ENCODE measurements at regions not wholly inside any gene's neighbourhood (a gene's known extent, or its start where the extent isn't known, plus 50 kb on each side); places are given as distances from the start of the nearest gene placed in this dataset.

- CTCF ChIA-PET, result no interaction called here
- H3K4me1 ChIP-seq (ENCODE audit: control insufficient read depth, insufficient read depth, low read length), result no peaks in the 10 kb centered on the region
- POLR2A ChIA-PET, result no interaction called here
- intact Hi-C loops (cut with micrococcal nuclease; ENCODE audit: unreplicated experiment) (no loop called here), in situ Hi-C loops (cut with HindIII; ENCODE audit: low pct_unique_long_range_greater_than_20kb, low sequenced_read_pairs) (no loop called here)
- DNase-seq (ENCODE audit: low read depth, low spot score) (no peak), ATAC-seq (no peak)
- H3K36me3 ChIP-seq (ENCODE audit: control insufficient read depth, insufficient read depth, low read length), result no peaks in the 10 kb centered on the region
- H3K27ac ChIP-seq (ENCODE audit: low read length), result no peak overlapping the region
- H3K4me3 ChIP-seq (ENCODE audit: low read depth in 2 of 2, low read length in 2 of 2), result no peak overlapping the region
- no peaks in the 10 kb centered on the region for H3K27me3 ChIP-seq (ENCODE audit: control insufficient read depth, insufficient read depth, low read length)
- TF ChIP-seq REST (IDR thresholded peaks at IDR 0.05; ENCODE audit: insufficient read depth in 1 of 2, low read depth in 2 of 2, low read length in 1 of 2), result no peak
- no peak for TF ChIP-seq CTCF (IDR thresholded peaks at IDR 0.05)
- TF ChIP-seq TCF7L2 (IDR thresholded peaks at IDR 0.05; ENCODE audit: low read depth, low read length), result no peak
- no peak for TF ChIP-seq POLR2AphosphoS5 (IDR thresholded peaks at IDR 0.05; ENCODE audit: low read depth, low read length)
- TF ChIP-seq SIN3A (IDR thresholded peaks at IDR 0.05; ENCODE audit: borderline replicate concordance, insufficient read depth, low read depth, low read length), result no peak
- BruUV-seq (replicated peaks), result no TSS peak
- 0 out of 2 replicates have a peak, but pooled peaks cover 4% of the 10 kb centered on the region for H3K9me3 ChIP-seq (ENCODE audit: control insufficient read depth, insufficient read depth, low read depth, low read length)
Observed at GRCh38 chr6:4625557-4625956, 150.6 kb upstream of the CDYL start.

GRCh38 chr6:4624726-4625125, 151.5 kb upstream of the CDYL start:
- ATAC-seq, result no peak
- TF ChIP-seq REST (IDR thresholded peaks at IDR 0.05; ENCODE audit: insufficient read depth in 1 of 2, low read depth in 2 of 2, low read length in 1 of 2), result no peak
- no peak for TF ChIP-seq TCF7L2 (IDR thresholded peaks at IDR 0.05; ENCODE audit: low read depth, low read length)
- TF ChIP-seq CTCF (IDR thresholded peaks at IDR 0.05), result no peak
- TF ChIP-seq POLR2AphosphoS5 (IDR thresholded peaks at IDR 0.05; ENCODE audit: low read depth, low read length), result no peak
- no peak for TF ChIP-seq SIN3A (IDR thresholded peaks at IDR 0.05; ENCODE audit: borderline replicate concordance, insufficient read depth, low read depth, low read length)
- no TSS peak for BruUV-seq (replicated peaks)
- Histone ChIP-seq H3K27me3 (ENCODE audit: control insufficient read depth, insufficient read depth, low read length) (no peaks in the 10 kb centered on the region), H3K9me3 (ENCODE audit: control insufficient read depth, insufficient read depth, low read depth, low read length) (0 out of 2 replicates have a peak, but pooled peaks cover 4% of the 10 kb centered on the region), H3K4me3 (ENCODE audit: low read depth in 2 of 2, low read length in 2 of 2) (no peak overlapping the region), H3K36me3 (ENCODE audit: control insufficient read depth, insufficient read depth, low read length) (no peaks in the 10 kb centered on the region), H3K27ac (ENCODE audit: low read length) (no peak overlapping the region), H3K4me1 (ENCODE audit: control insufficient read depth, insufficient read depth, low read length) (no peaks in the 10 kb centered on the region)
- in situ Hi-C loops (cut with HindIII; ENCODE audit: low pct_unique_long_range_greater_than_20kb, low sequenced_read_pairs) (no loop called here), intact Hi-C loops (cut with micrococcal nuclease; ENCODE audit: unreplicated experiment) (no loop called here)
- no peak for DNase-seq (ENCODE audit: low read depth, low spot score)
- ChIA-PET CTCF (no interaction called here), POLR2A (no interaction called here)

All from Panc1 (cell line).